Spinal cord (tissue), 9 donors: ENCODE measurements at regions not wholly inside any gene's neighbourhood (a gene's known extent, or its start where the extent isn't known, plus 50 kb on each side); places are given as distances from the start of the nearest gene placed in this dataset.
A peak's percentile ranks its signal among the peaks of the same experiment; 100 is the strongest.

Experiments
- DNase-seq, 6 donors: peaks; one replicate each; pipeline versions ENCODE4 v3.0.0 to v3.0.0-alpha.2; 2013 to 2015; ENCODE audit warnings: low spot score in 6 of 6, low read depth in 4 of 6
- H3K27ac ChIP-seq: one replicate; pipeline ENCODE4 v1.5.1; 2013; ENCODE audit warnings: low read depth, low read length, control low read depth
- H3K27me3 ChIP-seq: one replicate; pipeline ENCODE4 v1.6.1; 2013; ENCODE audit warnings: low read length; ENCODE audit not compliant: control insufficient read depth, insufficient read depth
- H3K36me3 ChIP-seq: one replicate; pipeline ENCODE4 v1.6.1; 2013; ENCODE audit warnings: low read length; ENCODE audit not compliant: control insufficient read depth, insufficient read depth
- H3K4me1 ChIP-seq: one replicate; pipeline ENCODE4 v1.6.1; 2013; ENCODE audit warnings: low read length; ENCODE audit not compliant: control insufficient read depth, insufficient read depth
- H3K4me3 ChIP-seq: one replicate; pipeline ENCODE4 v1.5.1; 2013; ENCODE audit warnings: low read depth, low read length, control low read depth
- H3K9me3 ChIP-seq: one replicate; pipeline ENCODE4 v1.6.1; 2013; ENCODE audit warnings: low read length; ENCODE audit not compliant: control insufficient read depth, insufficient read depth
- WGBS: methylation state at CpG from one replicate; pipeline ENCODE4 v1.1.5; 2013; ENCODE audit warnings: missing lambda C conversion rate; ENCODE audit not compliant: insufficient coverage; 5-methylcytosine and 5-hydroxymethylcytosine counted together
- donor health status: healthy.

GRCh38 chr6:147103007-147103406 is 101.2 kb upstream of the STXBP5 start:
- no peak overlapping the region for H3K4me3 ChIP-seq
- H3K36me3 ChIP-seq: no peaks in the 10 kb centered on the region
- no peaks in the 10 kb centered on the region for H3K27me3 ChIP-seq
- no peaks in the 10 kb centered on the region for H3K4me1 ChIP-seq
- no peak for DNase-seq
- no peaks in the 10 kb centered on the region for H3K9me3 ChIP-seq
- no CpG with 5 or more reads among the region's 2 CpGs for WGBS
- H3K27ac ChIP-seq: no peak overlapping the region

- Histone ChIP-seq H3K4me3 (no peak overlapping the region), H3K36me3 (no peaks in the 10 kb centered on the region), H3K27me3 (no peaks in the 10 kb centered on the region), H3K4me1 (no peaks in the 10 kb centered on the region), H3K27ac (no peak overlapping the region), H3K9me3 (no peaks in the 10 kb centered on the region)
- no peak for DNase-seq
Observed at GRCh38 chr6:147103694-147104093, 100.5 kb upstream of the STXBP5 start.

GRCh38 chr6:147105786-147106185 is 98.4 kb upstream of the STXBP5 start:
- H3K4me3 ChIP-seq: no peak overlapping the region
- 100% methylated on average over 1 of the region's 5 CpGs for WGBS
- H3K4me1 ChIP-seq: no peaks in the 10 kb centered on the region
- H3K27ac ChIP-seq: no peak overlapping the region
- no peaks in the 10 kb centered on the region for H3K9me3 ChIP-seq
- H3K36me3 ChIP-seq: no peaks in the 10 kb centered on the region
- DNase-seq: no peak
- no peaks in the 10 kb centered on the region for H3K27me3 ChIP-seq

- H3K4me3 ChIP-seq: no peak overlapping the region
- H3K27ac ChIP-seq: no peak overlapping the region
- H3K9me3 ChIP-seq: no peaks in the 10 kb centered on the region
- H3K27me3 ChIP-seq: no peaks in the 10 kb centered on the region
- DNase-seq: no peak
- H3K36me3 ChIP-seq: no peaks in the 10 kb centered on the region
- 58% methylated on average over 6 of the region's 7 CpGs for WGBS
- H3K4me1 ChIP-seq: no peaks in the 10 kb centered on the region
Observed at GRCh38 chr6:147106759-147107401, 97.3 kb upstream of the STXBP5 start.

- DNase-seq: peak in 1 of 6 donors; percentile 23
- no peak overlapping the region for H3K4me3 ChIP-seq
Observed at GRCh38 chr6:147108259-147108910, 95.8 kb upstream of the STXBP5 start.

GRCh38 chr6:147109707-147110106 is 94.5 kb upstream of the STXBP5 start:
- no peak for DNase-seq
- Histone ChIP-seq H3K27me3 (no peaks in the 10 kb centered on the region), H3K4me1 (no peaks in the 10 kb centered on the region), H3K27ac (no peak overlapping the region), H3K9me3 (no peaks in the 10 kb centered on the region), H3K4me3 (no peak overlapping the region), H3K36me3 (no peaks in the 10 kb centered on the region)
- no CpG with 5 or more reads among the region's 4 CpGs for WGBS

More at GRCh38 chr6:147108259-147108910, 95.8 kb upstream of the STXBP5 start:
- no CpG with 5 or more reads among the region's 2 CpGs for WGBS
- Histone ChIP-seq H3K36me3 (no peaks in the 10 kb centered on the region), H3K27me3 (no peaks in the 10 kb centered on the region), H3K9me3 (no peaks in the 10 kb centered on the region), H3K27ac (no peak overlapping the region), H3K4me1 (no peaks in the 10 kb centered on the region)

- peak in 1 of 6 donors; percentile 72 for DNase-seq
- Histone ChIP-seq H3K27ac (no peak overlapping the region), H3K36me3 (no peaks in the 10 kb centered on the region), H3K27me3 (no peaks in the 10 kb centered on the region), H3K9me3 (no peaks in the 10 kb centered on the region), H3K4me1 (no peaks in the 10 kb centered on the region), H3K4me3 (no peak overlapping the region)
- WGBS: 40% methylated on average over 2 of the region's 4 CpGs
Observed at GRCh38 chr6:147116056-147116455, 88.2 kb upstream of the STXBP5 start.

- no CpG with 5 or more reads among the region's 2 CpGs for WGBS
- H3K36me3 ChIP-seq: no peaks in the 10 kb centered on the region
- no peaks in the 10 kb centered on the region for H3K9me3 ChIP-seq
- no peak overlapping the region for H3K27ac ChIP-seq
- no peak overlapping the region for H3K4me3 ChIP-seq
- no peaks in the 10 kb centered on the region for H3K4me1 ChIP-seq
- H3K27me3 ChIP-seq: no peaks in the 10 kb centered on the region
- no peak for DNase-seq
Observed at GRCh38 chr6:147117011-147117410, 87.2 kb upstream of the STXBP5 start.

- H3K9me3 ChIP-seq: no peaks in the 10 kb centered on the region
- H3K4me3 ChIP-seq: no peak overlapping the region
- no peak overlapping the region for H3K27ac ChIP-seq
- DNase-seq: peak in 1 of 6 donors; percentile 40
- no peaks in the 10 kb centered on the region for H3K36me3 ChIP-seq
- no peaks in the 10 kb centered on the region for H3K27me3 ChIP-seq
- no peaks in the 10 kb centered on the region for H3K4me1 ChIP-seq
- WGBS: 0% methylated on average over 1 of the region's 4 CpGs
Observed at GRCh38 chr6:147117580-147117979, 86.6 kb upstream of the STXBP5 start.

GRCh38 chr6:147119310-147119709 is 84.9 kb upstream of the STXBP5 start:
- 100% methylated on average over 1 of the region's 4 CpGs for WGBS
- Histone ChIP-seq H3K27ac (no peak overlapping the region), H3K9me3 (no peaks in the 10 kb centered on the region), H3K4me3 (no peak overlapping the region), H3K36me3 (no peaks in the 10 kb centered on the region), H3K4me1 (no peaks in the 10 kb centered on the region), H3K27me3 (no peaks in the 10 kb centered on the region)
- DNase-seq: no peak
